WTC11 (cell line): ENCODE measurements at regions not wholly inside any gene's neighbourhood (a gene's known extent, or its start where the extent isn't known, plus 50 kb on each side); places are given as distances from the start of the nearest gene placed in this dataset.

Source experiments
- ATAC-seq: fragments of 200-7000 bp; cut with Tn5 transposase; 2 replicates; pipeline ENCODE4 v1.10.0; 2021; ENCODE audit warnings: mild to moderate bottlenecking, moderate library complexity
- CTCF ChIA-PET: fragments of 300-600 bp; sonication (Branson Sonifier 250); formaldehyde crosslinking; loops from one replicate; lab custom pipeline; 2021; ENCODE audit warnings: antibody characterized with exemption; lab: Charles Lee
- POLR2A ChIA-PET: fragments of 350-600 bp; sonication (Branson Sonifier 250); formaldehyde crosslinking; loops from one replicate; lab custom pipeline; 2021; ENCODE audit warnings: antibody characterized with exemption; lab: Charles Lee
- DNase-seq: peaks from one replicate; pipeline ENCODE4 v3.0.0; 2021; ENCODE audit warnings: low spot score
- H3K27ac Mint-ChIP-seq: 2 replicates; pipeline ENCODE4 v1.8.0; 2021; ENCODE audit warnings: mixed read lengths
- H3K27me3 Mint-ChIP-seq: 2 replicates; pipeline ENCODE4 v1.8.0; 2021; ENCODE audit warnings: low read depth, mild to moderate bottlenecking, moderate library complexity, mixed read lengths
- H3K36me3 Mint-ChIP-seq: 2 replicates; pipeline ENCODE4 v1.8.0; 2021; ENCODE audit warnings: mixed read lengths
- H3K4me1 Mint-ChIP-seq: 2 replicates; pipeline ENCODE4 v1.8.0; 2022; ENCODE audit warnings: mixed read lengths
- H3K4me3 Mint-ChIP-seq: 2 replicates; pipeline ENCODE4 v1.8.0; 2021; ENCODE audit warnings: mild to moderate bottlenecking, moderate library complexity, mixed read lengths
- H3K9me3 Mint-ChIP-seq: 2 replicates; pipeline ENCODE4 v1.8.0; 2021; ENCODE audit warnings: mixed read lengths
- ARID4B ChIP-seq: sonication (generic); formaldehyde crosslinking; IDR thresholded peaks from 2 replicates; pipeline ENCODE4 v1.8.0; 2023; ENCODE audit warnings: missing genetic modification reagents, mild to moderate bottlenecking, borderline replicate concordance
- ATF1 ChIP-seq: sonication (generic); formaldehyde crosslinking; IDR thresholded peaks from 2 replicates; pipeline ENCODE4 v1.8.1; 2023; ENCODE audit warnings: mild to moderate bottlenecking, moderate library complexity, missing genetic modification reagents
- ELF4 ChIP-seq: sonication (generic); formaldehyde crosslinking; IDR thresholded peaks from 2 replicates; pipeline ENCODE4 v1.8.1; 2022; ENCODE audit warnings: low read depth, mild to moderate bottlenecking, moderate library complexity, missing genetic modification reagents
- EMX1 ChIP-seq: fragments of 250-450 bp; sonication (Bioruptor Pico); IDR thresholded peaks from 2 replicates; pipeline ENCODE4 v1.8.0; 2021; ENCODE audit warnings: mild to moderate bottlenecking
- ESRRA ChIP-seq: sonication (generic); formaldehyde crosslinking; IDR thresholded peaks from 2 replicates; pipeline ENCODE4 v1.8.1; 2022; ENCODE audit warnings: mild to moderate bottlenecking, missing genetic modification reagents, borderline replicate concordance
- NFATC4 ChIP-seq: fragments of 250-450 bp; sonication (Bioruptor Pico); IDR thresholded peaks from 2 replicates; pipeline ENCODE4 v1.9.0; 2021; ENCODE audit warnings: mild to moderate bottlenecking
- SMAD4 ChIP-seq: sonication (generic); formaldehyde crosslinking; IDR thresholded peaks from 2 replicates; pipeline ENCODE4 v1.8.0; 2022; ENCODE audit warnings: mild to moderate bottlenecking, missing genetic modification reagents
- ZNF263 ChIP-seq: sonication (generic); formaldehyde crosslinking; IDR thresholded peaks from 2 replicates; pipeline ENCODE4 v1.8.1; 2022; ENCODE audit warnings: low read depth, mild to moderate bottlenecking, moderate library complexity, missing genetic modification reagents
- ZNF317 ChIP-seq: sonication (generic); formaldehyde crosslinking; IDR thresholded peaks from 2 replicates; pipeline ENCODE4 v1.8.1; 2023; ENCODE audit warnings: low read depth, mild to moderate bottlenecking, moderate library complexity, missing genetic modification reagents, borderline replicate concordance
- ZNF532 ChIP-seq: fragments of 250-450 bp; sonication (Bioruptor Pico); IDR thresholded peaks from 2 replicates; pipeline ENCODE4 v1.9.0; 2021; ENCODE audit warnings: mild to moderate bottlenecking, borderline replicate concordance
- TF ChIP-seq, protein P1 (sequence below): sonication (generic); formaldehyde crosslinking; IDR thresholded peaks from 2 replicates; pipeline ENCODE4 v1.8.1; 2022; ENCODE audit warnings: missing genetic modification reagents, borderline replicate concordance
- TF ChIP-seq, protein P2 (sequence below): sonication (generic); formaldehyde crosslinking; IDR thresholded peaks from 2 replicates; pipeline ENCODE4 v1.8.1; 2023; ENCODE audit warnings: mild to moderate bottlenecking, missing genetic modification reagents, moderate library complexity
- TF ChIP-seq, protein P3 (sequence below): sonication (generic); formaldehyde crosslinking; IDR thresholded peaks from 2 replicates; pipeline ENCODE4 v1.8.0; 2022; ENCODE audit warnings: mild to moderate bottlenecking, missing genetic modification reagents
- TF ChIP-seq, protein P4 (sequence below): sonication (generic); formaldehyde crosslinking; IDR thresholded peaks from 2 replicates; pipeline ENCODE4 v1.8.0; 2022; ENCODE audit warnings: mild to moderate bottlenecking, missing genetic modification reagents
- TF ChIP-seq, protein P5 (sequence below): sonication (generic); formaldehyde crosslinking; IDR thresholded peaks from 2 replicates; pipeline ENCODE4 v1.8.1; 2022; ENCODE audit warnings: mild to moderate bottlenecking, moderate library complexity, missing genetic modification reagents

DNA sequence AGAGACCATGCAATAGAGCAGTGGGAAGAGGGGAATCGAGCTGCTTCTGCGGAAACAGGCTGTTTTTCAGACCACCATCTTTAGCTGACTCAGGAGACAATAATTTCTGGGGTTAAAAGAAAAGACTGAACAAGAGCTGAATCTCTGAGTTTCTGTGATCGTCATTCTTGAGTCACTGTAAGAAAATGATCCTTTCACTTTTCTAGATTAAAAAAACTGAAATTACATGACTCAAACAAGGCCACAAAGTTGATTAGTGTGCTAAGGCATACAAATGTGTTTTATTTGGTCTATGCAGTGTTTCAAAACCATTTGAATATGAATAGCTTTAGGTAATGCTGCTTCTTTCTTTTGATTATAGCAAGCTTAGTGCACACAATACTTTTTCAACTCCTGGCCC, 194.4 kb upstream of the RPL34 start (continued):
- no peak for TF ChIP-seq ZNF532 (CRISPR knock-in tag)

DNA sequence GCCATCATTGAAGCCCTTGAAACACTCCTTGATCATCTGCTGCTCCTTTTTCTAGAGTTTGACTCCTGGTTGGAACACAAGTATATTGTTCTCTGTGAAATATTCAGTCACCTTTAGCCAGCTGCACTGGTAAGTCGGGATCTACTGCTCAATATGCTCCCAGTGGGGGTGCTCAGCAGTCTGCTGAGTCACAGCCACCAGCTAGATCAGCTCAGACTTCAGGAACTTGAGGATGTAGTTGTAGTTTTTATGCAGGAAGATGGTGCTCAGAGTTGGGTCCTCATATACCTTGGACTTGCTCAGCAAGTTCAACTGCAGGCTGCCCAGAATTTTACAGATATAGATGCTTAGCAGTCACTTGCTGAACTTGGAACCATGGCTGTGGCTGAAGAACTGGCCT, 202.5 kb upstream of the RPL34 start:
- no peak overlapping the region for H3K27ac Mint-ChIP-seq
- no peaks in the 10 kb centered on the region for H3K4me1 Mint-ChIP-seq
- no peak overlapping the region for H3K4me3 Mint-ChIP-seq
- TF ChIP-seq ARID4B (CRISPR knock-in tag) (no peak), ELF4 (CRISPR knock-in tag) (no peak), SMAD4 (no peak), ZNF317 (CRISPR knock-in tag) (no peak), EMX1 (no peak), ZNF263 (CRISPR knock-in tag) (no peak), NFATC4 (CRISPR knock-in tag) (no peak), ESRRA (CRISPR knock-in tag) (no peak), ATF1 (CRISPR knock-in tag) (no peak)
- TF ChIP-seq, protein P1, sequence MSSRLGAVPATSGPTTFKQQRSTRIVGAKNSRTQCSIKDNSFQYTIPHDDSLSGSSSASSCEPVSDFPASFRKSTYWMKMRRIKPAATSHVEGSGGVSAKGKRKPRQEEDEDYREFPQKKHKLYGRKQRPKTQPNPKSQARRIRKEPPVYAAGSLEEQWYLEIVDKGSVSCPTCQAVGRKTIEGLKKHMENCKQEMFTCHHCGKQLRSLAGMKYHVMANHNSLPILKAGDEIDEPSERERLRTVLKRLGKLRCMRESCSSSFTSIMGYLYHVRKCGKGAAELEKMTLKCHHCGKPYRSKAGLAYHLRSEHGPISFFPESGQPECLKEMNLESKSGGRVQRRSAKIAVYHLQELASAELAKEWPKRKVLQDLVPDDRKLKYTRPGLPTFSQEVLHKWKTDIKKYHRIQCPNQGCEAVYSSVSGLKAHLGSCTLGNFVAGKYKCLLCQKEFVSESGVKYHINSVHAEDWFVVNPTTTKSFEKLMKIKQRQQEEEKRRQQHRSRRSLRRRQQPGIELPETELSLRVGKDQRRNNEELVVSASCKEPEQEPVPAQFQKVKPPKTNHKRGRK (CRISPR knock-in tag), result no peak
- TF ChIP-seq, protein P2, sequence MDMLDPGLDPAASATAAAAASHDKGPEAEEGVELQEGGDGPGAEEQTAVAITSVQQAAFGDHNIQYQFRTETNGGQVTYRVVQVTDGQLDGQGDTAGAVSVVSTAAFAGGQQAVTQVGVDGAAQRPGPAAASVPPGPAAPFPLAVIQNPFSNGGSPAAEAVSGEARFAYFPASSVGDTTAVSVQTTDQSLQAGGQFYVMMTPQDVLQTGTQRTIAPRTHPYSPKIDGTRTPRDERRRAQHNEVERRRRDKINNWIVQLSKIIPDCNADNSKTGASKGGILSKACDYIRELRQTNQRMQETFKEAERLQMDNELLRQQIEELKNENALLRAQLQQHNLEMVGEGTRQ (CRISPR knock-in tag), result no peak
- TF ChIP-seq, protein P3, sequence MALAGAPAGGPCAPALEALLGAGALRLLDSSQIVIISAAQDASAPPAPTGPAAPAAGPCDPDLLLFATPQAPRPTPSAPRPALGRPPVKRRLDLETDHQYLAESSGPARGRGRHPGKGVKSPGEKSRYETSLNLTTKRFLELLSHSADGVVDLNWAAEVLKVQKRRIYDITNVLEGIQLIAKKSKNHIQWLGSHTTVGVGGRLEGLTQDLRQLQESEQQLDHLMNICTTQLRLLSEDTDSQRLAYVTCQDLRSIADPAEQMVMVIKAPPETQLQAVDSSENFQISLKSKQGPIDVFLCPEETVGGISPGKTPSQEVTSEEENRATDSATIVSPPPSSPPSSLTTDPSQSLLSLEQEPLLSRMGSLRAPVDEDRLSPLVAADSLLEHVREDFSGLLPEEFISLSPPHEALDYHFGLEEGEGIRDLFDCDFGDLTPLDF (CRISPR knock-in tag), result no peak
- TF ChIP-seq, protein P4, sequence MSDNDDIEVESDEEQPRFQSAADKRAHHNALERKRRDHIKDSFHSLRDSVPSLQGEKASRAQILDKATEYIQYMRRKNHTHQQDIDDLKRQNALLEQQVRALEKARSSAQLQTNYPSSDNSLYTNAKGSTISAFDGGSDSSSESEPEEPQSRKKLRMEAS, result no peak
- TF ChIP-seq, protein P5, sequence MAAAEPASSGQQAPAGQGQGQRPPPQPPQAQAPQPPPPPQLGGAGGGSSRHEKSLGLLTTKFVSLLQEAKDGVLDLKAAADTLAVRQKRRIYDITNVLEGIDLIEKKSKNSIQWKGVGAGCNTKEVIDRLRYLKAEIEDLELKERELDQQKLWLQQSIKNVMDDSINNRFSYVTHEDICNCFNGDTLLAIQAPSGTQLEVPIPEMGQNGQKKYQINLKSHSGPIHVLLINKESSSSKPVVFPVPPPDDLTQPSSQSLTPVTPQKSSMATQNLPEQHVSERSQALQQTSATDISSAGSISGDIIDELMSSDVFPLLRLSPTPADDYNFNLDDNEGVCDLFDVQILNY (CRISPR knock-in tag), result no peak
- peaks cover 4% of the 10 kb centered on the region; the same call in 1 of the 2 replicates for H3K36me3 Mint-ChIP-seq
- DNase-seq, result no peak
- peaks cover 29% of the 10 kb centered on the region for H3K9me3 Mint-ChIP-seq
- ChIA-PET POLR2A (no interaction called here), CTCF (no interaction called here)
- H3K27me3 Mint-ChIP-seq, result no peaks in the 10 kb centered on the region; the same call in 1 of the 2 replicates
- ATAC-seq, result no peak
